AG09309 (cell line): ENCODE measurements at regions not wholly inside any gene's neighbourhood (a gene's known extent, or its start where the extent isn't known, plus 50 kb on each side); places are given as distances from the start of the nearest gene placed in this dataset.

ENCODE experiments used
- DNase-seq: peaks from one replicate; pipeline ENCODE4 v3.0.0-alpha.2; 2010; ENCODE audit warnings: low read depth
- H3K4me3 ChIP-seq: 2 replicates; pipeline ENCODE4 v1.5.1; 2011; ENCODE audit warnings: mild to moderate bottlenecking, low read depth, low read length, moderate library complexity; ENCODE audit not compliant: control insufficient read depth
- CTCF ChIP-seq: IDR thresholded peaks from 2 replicates; pipeline ENCODE4 v1.5.1; 2011; ENCODE audit warnings: mild to moderate bottlenecking, low read depth, low read length, inconsistent platforms; ENCODE audit not compliant: insufficient read depth, control insufficient read depth; ENCODE audit errors: missing control alignments

DNA sequence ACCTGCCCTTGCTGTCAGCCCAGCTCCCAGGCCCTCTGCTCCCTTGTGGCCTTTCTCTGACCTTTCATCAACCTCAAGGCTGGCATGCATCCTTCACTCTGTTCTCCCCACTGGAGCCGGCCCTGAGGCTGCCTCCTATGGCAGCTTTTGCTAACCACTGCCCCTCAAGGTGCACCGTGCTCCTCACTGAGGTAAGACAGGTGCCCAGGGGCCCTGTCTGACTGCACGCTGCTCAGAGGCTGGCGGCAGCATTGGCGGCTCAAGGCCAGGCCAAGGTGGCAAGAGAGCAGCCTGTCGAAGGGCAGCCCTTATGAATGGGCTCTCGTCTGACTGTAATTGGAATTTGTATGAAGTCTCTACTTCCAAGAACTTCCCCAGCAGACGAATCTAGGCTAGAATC, 172.6 kb downstream of the ZNF248 start:
- DNase-seq = no peak
- H3K4me3 ChIP-seq = no peak overlapping the region
- no peak for TF ChIP-seq CTCF

- H3K4me3 ChIP-seq = no peak overlapping the region
- no peak for DNase-seq
- TF ChIP-seq CTCF = no peak
Measured at GRCh38 chr10:37682617-37683016, 174.8 kb downstream of the ZNF248 start.

DNA sequence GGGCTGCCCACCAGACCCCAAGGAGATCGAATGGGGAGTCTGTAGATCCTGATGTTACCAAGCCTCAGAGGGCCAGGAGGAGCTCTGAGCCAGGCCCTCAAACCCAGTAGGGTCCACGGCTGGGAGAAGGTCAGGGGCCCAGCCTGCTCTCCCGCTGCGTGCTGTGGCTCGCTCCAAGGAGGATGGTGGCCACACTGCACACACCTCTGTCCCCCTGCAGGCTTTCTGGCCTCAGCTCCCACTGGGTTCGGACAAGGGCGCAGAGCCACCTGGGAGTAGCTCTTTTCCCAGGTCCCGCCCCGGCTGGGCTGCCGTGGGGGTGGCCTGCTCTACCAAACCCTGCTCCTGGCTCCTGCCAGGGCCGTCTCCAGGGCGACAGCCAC, 175.8 kb downstream of the ZNF248 start:
- DNase-seq = no peak
- no peak overlapping the region for H3K4me3 ChIP-seq
- TF ChIP-seq CTCF = no peak

DNA sequence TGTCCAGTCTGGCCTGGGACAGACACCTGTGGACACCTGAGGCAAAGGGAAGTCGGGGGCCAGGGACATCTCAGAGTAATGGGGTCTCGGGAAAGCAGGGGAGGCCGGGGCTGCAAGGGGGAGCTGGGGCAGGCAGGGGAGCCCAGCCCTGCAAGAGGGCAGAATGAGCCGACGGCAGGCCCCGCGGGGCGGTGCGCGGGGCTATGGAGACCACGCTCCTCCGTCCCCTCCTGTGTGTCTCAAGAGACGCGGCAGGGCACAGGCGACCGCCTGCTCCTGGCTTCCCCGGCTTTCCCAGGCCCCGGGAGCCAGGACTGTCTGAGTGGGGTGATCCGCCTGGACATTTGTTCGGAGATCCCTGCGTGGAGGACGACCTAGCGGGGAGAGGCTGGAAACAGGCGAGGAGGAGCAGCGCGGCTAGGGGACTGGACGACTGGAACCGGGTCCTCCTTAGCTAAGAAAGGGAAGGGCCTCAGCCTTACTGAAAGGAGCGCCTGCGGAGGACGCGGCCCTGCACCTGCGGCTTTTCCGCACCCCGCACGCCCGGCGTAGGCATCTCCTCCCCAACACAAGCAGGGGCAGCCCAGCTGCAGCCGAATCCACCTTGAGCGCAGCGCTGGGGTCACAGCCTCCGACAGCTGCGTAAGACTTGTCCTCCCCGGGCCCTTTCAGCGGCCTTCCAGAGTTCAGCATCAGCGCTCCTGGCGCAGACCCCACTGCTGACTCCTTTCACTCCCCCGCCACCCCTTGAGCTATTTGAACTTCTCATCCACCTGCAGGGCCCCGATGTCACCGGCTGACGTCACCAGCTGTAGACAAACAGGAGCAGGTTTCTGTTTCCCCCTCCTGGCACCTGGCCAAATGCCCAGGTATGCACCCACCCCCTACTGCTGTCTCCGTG, 176.4 kb downstream of the ZNF248 start:
- DNase-seq = no peak
- TF ChIP-seq CTCF = no peak

DNA sequence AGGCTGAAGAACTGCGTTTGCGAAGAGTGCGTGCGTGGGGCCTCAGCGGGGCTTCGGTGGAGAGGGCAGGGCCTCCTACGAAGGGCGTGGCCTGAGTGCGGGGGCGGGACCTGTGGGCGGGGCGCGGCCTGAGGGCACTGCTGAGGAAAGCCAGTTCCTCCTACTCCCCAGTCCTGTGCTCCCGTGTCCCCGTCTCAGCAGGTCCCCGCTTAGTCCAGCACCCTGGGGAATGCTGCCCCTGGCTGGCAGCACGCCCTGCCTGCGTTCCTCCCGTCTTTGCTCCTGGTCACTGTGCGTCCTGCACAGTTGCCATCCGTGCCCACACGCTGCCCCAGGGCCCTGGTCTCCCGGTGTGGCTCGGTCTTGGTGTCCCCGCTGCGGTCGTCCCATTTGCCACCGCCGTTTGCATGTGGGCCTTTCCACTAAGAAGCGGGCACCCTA, 177.1 kb downstream of the ZNF248 start:
- DNase-seq = no peak
- TF ChIP-seq CTCF = no peak

More for the DNA sequence above, 176.4 kb downstream of the ZNF248 start:
- no peak overlapping the region for H3K4me3 ChIP-seq

GRCh38 chr10:37679465-37679864, 177.9 kb downstream of the ZNF248 start:
- DNase-seq = no peak
- no peak for TF ChIP-seq CTCF
- no peak overlapping the region for H3K4me3 ChIP-seq

More for the DNA sequence above, 177.1 kb downstream of the ZNF248 start:
- no peak overlapping the region for H3K4me3 ChIP-seq

DNA sequence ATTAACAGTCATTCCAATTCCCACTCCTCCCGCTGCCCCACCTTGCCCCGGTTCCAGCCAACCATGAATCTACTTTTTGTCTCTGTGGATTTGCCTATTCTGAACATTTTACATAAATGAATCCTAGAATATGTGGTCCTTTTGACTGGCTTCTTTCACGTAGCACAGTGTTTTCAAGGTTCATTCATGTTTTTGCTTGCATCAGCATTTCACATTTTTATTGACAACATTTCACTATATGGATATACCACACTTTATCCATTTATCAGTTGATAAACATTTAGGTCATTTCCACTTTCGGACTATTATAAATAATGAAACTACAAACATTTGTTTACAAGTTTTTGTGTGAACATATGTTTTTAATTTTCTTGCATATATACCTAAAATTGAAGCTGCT, 182.0 kb downstream of the ZNF248 start:
- no peak for TF ChIP-seq CTCF
- DNase-seq = no peak

More for the DNA sequence above, 182.0 kb downstream of the ZNF248 start:
- no peak overlapping the region for H3K4me3 ChIP-seq
